Mesendoderm (in vitro differentiated cells): ENCODE measurements at regions not wholly inside any gene's neighbourhood (a gene's known extent, or its start where the extent isn't known, plus 50 kb on each side); places are given as distances from the start of the nearest gene placed in this dataset.

Experiments
- DNase-seq: peaks from one replicate; pipeline ENCODE4 v3.0.0; 2013
- H2AK5ac ChIP-seq: 2 replicates; pipeline ENCODE4 v1.6.1; 2013; ENCODE audit warnings: low read length, inconsistent platforms
- H2BK120ac ChIP-seq: 2 replicates; pipeline ENCODE4 v1.6.1; 2013; ENCODE audit warnings: low read depth, mild to moderate bottlenecking, low read length, moderate library complexity, mixed read lengths
- H2BK15ac ChIP-seq: replicated peaks from 2 replicates; pipeline ENCODE4 v1.6.1; 2013; ENCODE audit warnings: low read depth, mild to moderate bottlenecking, moderate library complexity
- H2BK5ac ChIP-seq: 2 replicates; pipeline ENCODE4 v1.6.1; 2013; ENCODE audit warnings: low read length, inconsistent platforms
- H3K18ac ChIP-seq: 2 replicates; pipeline ENCODE4 v1.6.1; 2013; ENCODE audit warnings: mild to moderate bottlenecking, low read length, mixed read lengths
- H3K23ac ChIP-seq: one replicate; pipeline ENCODE4 v1.6.1; 2013; ENCODE audit warnings: low read length
- H3K27ac ChIP-seq: 2 replicates; pipeline ENCODE4 v1.5.1; 2013; ENCODE audit warnings: low read depth, mild to moderate bottlenecking, inconsistent platforms, low read length, moderate library complexity
- H3K27me3 ChIP-seq: 2 replicates; pipeline ENCODE4 v1.6.1; 2013; ENCODE audit warnings: low read length, control low read depth, mild to moderate bottlenecking, inconsistent platforms; ENCODE audit not compliant: insufficient read depth, poor library complexity
- H3K36me3 ChIP-seq: 2 replicates; pipeline ENCODE4 v1.6.1; 2013; ENCODE audit warnings: low read length, inconsistent platforms; ENCODE audit not compliant: control insufficient read depth, insufficient read depth
- H3K4ac ChIP-seq: one replicate; pipeline ENCODE4 v1.6.1; 2013; ENCODE audit warnings: low read depth, mild to moderate bottlenecking, low read length, moderate library complexity
- H3K4me1 ChIP-seq: 2 replicates; pipeline ENCODE4 v1.6.1; 2013; ENCODE audit warnings: low read depth, low read length, inconsistent platforms; ENCODE audit not compliant: control insufficient read depth
- H3K4me2 ChIP-seq: 2 replicates; pipeline ENCODE4 v1.6.1; 2013; ENCODE audit warnings: low read length
- H3K4me3 ChIP-seq: 2 replicates; pipeline ENCODE4 v1.5.1; 2013; ENCODE audit warnings: mild to moderate bottlenecking, low read length
- H3K56ac ChIP-seq: one replicate; pipeline ENCODE4 v1.6.1; 2013; ENCODE audit warnings: low read length
- H3K79me1 ChIP-seq: 2 replicates; pipeline ENCODE4 v1.6.1; 2013; ENCODE audit warnings: low read length, inconsistent platforms
- H3K79me2 ChIP-seq: 2 replicates; pipeline ENCODE4 v1.6.1; 2013; ENCODE audit warnings: mild to moderate bottlenecking, low read length; ENCODE audit not compliant: control insufficient read depth, insufficient read depth
- H3K9ac ChIP-seq: 2 replicates; pipeline ENCODE4 v1.6.1; 2013; ENCODE audit warnings: low read length, inconsistent platforms
- H4K5ac ChIP-seq: one replicate; pipeline ENCODE4 v1.6.1; 2013; ENCODE audit warnings: low read length
- H4K8ac ChIP-seq: one replicate; pipeline ENCODE4 v1.6.1; 2013; ENCODE audit warnings: low read depth, mild to moderate bottlenecking, control low read depth, low read length, moderate library complexity
- WGBS: extraction: QIAGEN DNeasy Blood & Tissue Kit; methylation state at CpG from one replicate; pipeline ENCODE4 v1.1.7; 2013; ENCODE audit warnings: low lambda C conversion rate, missing lambda C conversion rate; ENCODE audit not compliant: insufficient coverage; ENCODE audit errors: extremely low coverage; 5-methylcytosine and 5-hydroxymethylcytosine counted together

GRCh38 chr17:70308618-70309017 lies 139.3 kb downstream of the KCNJ2 start:
- Histone ChIP-seq H3K79me2 (no peaks in the 10 kb centered on the region), H3K9ac (no peak overlapping the region), H3K27ac (no peak overlapping the region), H3K18ac (no peak overlapping the region), H4K8ac (no peak overlapping the region), H2BK5ac (no peak overlapping the region), H2AK5ac (no peak overlapping the region), H2BK120ac (no peak overlapping the region), H3K23ac (no peak overlapping the region), H2BK15ac (no peak overlapping the region), H3K4ac (no peak overlapping the region), H4K5ac (no peak overlapping the region), H3K56ac (no peak overlapping the region), H3K79me1 (no peaks in the 10 kb centered on the region), H3K36me3 (no peaks in the 10 kb centered on the region), H3K4me3 (no peak overlapping the region), H3K27me3 (no peaks in the 10 kb centered on the region), H3K4me1 (no peaks in the 10 kb centered on the region), H3K4me2 (no peak overlapping the region)
- no CpG with 5 or more reads among the region's 2 CpGs for WGBS
- no peak for DNase-seq

- WGBS, result no CpG with 5 or more reads among the region's 4 CpGs
- H3K79me2 ChIP-seq, result no peaks in the 10 kb centered on the region
- no peaks in the 10 kb centered on the region for H3K79me1 ChIP-seq
- no peak overlapping the region for H4K5ac ChIP-seq
- H3K4me1 ChIP-seq, result no peaks in the 10 kb centered on the region
- no peak overlapping the region for H2BK5ac ChIP-seq
- no peak overlapping the region for H3K4ac ChIP-seq
- H2BK120ac ChIP-seq, result no peak overlapping the region
- H4K8ac ChIP-seq, result no peak overlapping the region
- no peak overlapping the region for H3K56ac ChIP-seq
- no peak overlapping the region for H3K4me2 ChIP-seq
- no peak overlapping the region for H3K18ac ChIP-seq
- no peak overlapping the region for H3K23ac ChIP-seq
- no peaks in the 10 kb centered on the region for H3K36me3 ChIP-seq
- H3K9ac ChIP-seq, result no peak overlapping the region
- H3K27me3 ChIP-seq, result no peaks in the 10 kb centered on the region
- H2BK15ac ChIP-seq, result no peak overlapping the region
- H3K27ac ChIP-seq, result no peak overlapping the region
- no peak overlapping the region for H3K4me3 ChIP-seq
- no peak overlapping the region for H2AK5ac ChIP-seq
- DNase-seq, result peak; percentile 6
Measured at GRCh38 chr17:70310221-70310672, 140.9 kb downstream of the KCNJ2 start.

- Histone ChIP-seq H2AK5ac (no peak overlapping the region), H3K4me1 (no peaks in the 10 kb centered on the region), H3K79me2 (no peaks in the 10 kb centered on the region), H4K5ac (no peak overlapping the region), H3K36me3 (no peaks in the 10 kb centered on the region), H3K4me3 (no peak overlapping the region), H3K27ac (no peak overlapping the region), H3K56ac (no peak overlapping the region), H2BK15ac (no peak overlapping the region), H3K79me1 (no peaks in the 10 kb centered on the region), H4K8ac (no peak overlapping the region), H2BK5ac (no peak overlapping the region), H3K9ac (no peak overlapping the region), H3K27me3 (no peaks in the 10 kb centered on the region), H3K4ac (no peak overlapping the region), H2BK120ac (no peak overlapping the region), H3K4me2 (no peak overlapping the region), H3K18ac (no peak overlapping the region), H3K23ac (no peak overlapping the region)
- DNase-seq, result no peak
- no CpG with 5 or more reads among the region's 11 CpGs for WGBS
Measured at GRCh38 chr17:70313086-70313852, 143.9 kb downstream of the KCNJ2 start.

- no peak overlapping the region for H3K9ac ChIP-seq
- H2BK15ac ChIP-seq, result no peak overlapping the region
- H3K27me3 ChIP-seq, result no peaks in the 10 kb centered on the region
- no peaks in the 10 kb centered on the region for H3K79me2 ChIP-seq
- no peak overlapping the region for H2BK5ac ChIP-seq
- no peak overlapping the region for H3K4ac ChIP-seq
- no peak for DNase-seq
- no peak overlapping the region for H4K8ac ChIP-seq
- no peaks in the 10 kb centered on the region for H3K4me1 ChIP-seq
- H3K4me2 ChIP-seq, result no peak overlapping the region
- H3K56ac ChIP-seq, result no peak overlapping the region
- no peak overlapping the region for H3K18ac ChIP-seq
- H3K36me3 ChIP-seq, result no peaks in the 10 kb centered on the region
- H2AK5ac ChIP-seq, result no peak overlapping the region
- H3K27ac ChIP-seq, result no peak overlapping the region
- H3K4me3 ChIP-seq, result no peak overlapping the region
- no peak overlapping the region for H4K5ac ChIP-seq
- H3K23ac ChIP-seq, result no peak overlapping the region
- WGBS, result no CpG with 5 or more reads among the region's 2 CpGs
- no peaks in the 10 kb centered on the region for H3K79me1 ChIP-seq
- no peak overlapping the region for H2BK120ac ChIP-seq
Measured at GRCh38 chr17:70314096-70314495, 144.8 kb downstream of the KCNJ2 start.

- Histone ChIP-seq H3K79me1 (no peaks in the 10 kb centered on the region), H3K4me3 (no peak overlapping the region), H3K56ac (no peak overlapping the region), H2BK5ac (no peak overlapping the region), H3K9ac (no peak overlapping the region), H3K27ac (no peak overlapping the region), H3K36me3 (no peaks in the 10 kb centered on the region), H4K8ac (no peak overlapping the region), H3K4ac (no peak overlapping the region), H3K79me2 (no peaks in the 10 kb centered on the region), H2AK5ac (no peak overlapping the region), H3K18ac (no peak overlapping the region), H3K23ac (no peak overlapping the region), H3K4me2 (no peak overlapping the region), H2BK15ac (no peak overlapping the region), H2BK120ac (no peak overlapping the region), H3K27me3 (no peaks in the 10 kb centered on the region), H3K4me1 (no peaks in the 10 kb centered on the region), H4K5ac (no peak overlapping the region)
- no CpG with 5 or more reads among the region's 6 CpGs for WGBS
- no peak for DNase-seq
Measured at GRCh38 chr17:70314506-70314905, 145.2 kb downstream of the KCNJ2 start.

GRCh38 chr17:70317421-70317820 lies 148.1 kb downstream of the KCNJ2 start:
- H2BK15ac ChIP-seq, result no peak overlapping the region
- no peak overlapping the region for H3K9ac ChIP-seq
- no peaks in the 10 kb centered on the region for H3K36me3 ChIP-seq
- H3K56ac ChIP-seq, result no peak overlapping the region
- H3K18ac ChIP-seq, result no peak overlapping the region
- no peak overlapping the region for H3K4me3 ChIP-seq
- no peak overlapping the region for H3K4ac ChIP-seq
- H3K27me3 ChIP-seq, result no peaks in the 10 kb centered on the region
- no peaks in the 10 kb centered on the region for H3K4me1 ChIP-seq
- H3K23ac ChIP-seq, result no peak overlapping the region
- H3K4me2 ChIP-seq, result no peak overlapping the region
- H4K8ac ChIP-seq, result no peak overlapping the region
- H3K79me2 ChIP-seq, result no peaks in the 10 kb centered on the region
- DNase-seq, result no peak
- H2BK5ac ChIP-seq, result no peak overlapping the region
- no peak overlapping the region for H2BK120ac ChIP-seq
- no peaks in the 10 kb centered on the region for H3K79me1 ChIP-seq
- H3K27ac ChIP-seq, result no peak overlapping the region
- H4K5ac ChIP-seq, result no peak overlapping the region
- no CpG with 5 or more reads among the region's 1 CpG for WGBS
- H2AK5ac ChIP-seq, result no peak overlapping the region
